ENCODE measurements at regions not wholly inside any gene's neighbourhood (a gene's known extent, or its start where the extent isn't known, plus 50 kb on each side); places are given as distances from the start of the nearest gene placed in this dataset.

GRCh38 chr6:40645043-40645442 is 57.9 kb upstream of the LRFN2 start:
- H3K9me3 Mint-ChIP-seq = no peaks in the 10 kb centered on the region
- H3K36me3 Mint-ChIP-seq = no peaks in the 10 kb centered on the region
- ATAC-seq = no peak
- no peak overlapping the region for H3K27ac Mint-ChIP-seq
- no peak for DNase-seq (ENCODE audit: low spot score in 2 of 2)
- peaks cover 16% of the 10 kb centered on the region for H3K4me1 Mint-ChIP-seq
- H3K4me3 Mint-ChIP-seq = no peak overlapping the region

GRCh38 chr6:40642837-40643236 is 55.7 kb upstream of the LRFN2 start:
- peaks cover 16% of the 10 kb centered on the region for H3K4me1 Mint-ChIP-seq
- DNase-seq (ENCODE audit: low spot score in 2 of 2) (no peak), ATAC-seq (no peak)
- no peak overlapping the region for H3K4me3 Mint-ChIP-seq
- no peaks in the 10 kb centered on the region for H3K36me3 Mint-ChIP-seq
- H3K27ac Mint-ChIP-seq = no peak overlapping the region
- H3K9me3 Mint-ChIP-seq = no peaks in the 10 kb centered on the region

GRCh38 chr6:40642190-40642589 is 55.0 kb upstream of the LRFN2 start:
- no peaks in the 10 kb centered on the region for H3K36me3 Mint-ChIP-seq
- DNase-seq (ENCODE audit: low spot score in 2 of 2) (no peak), ATAC-seq (no peak)
- H3K4me1 Mint-ChIP-seq = peaks cover 16% of the 10 kb centered on the region
- no peak overlapping the region for H3K4me3 Mint-ChIP-seq
- H3K9me3 Mint-ChIP-seq = no peaks in the 10 kb centered on the region
- no peak overlapping the region for H3K27ac Mint-ChIP-seq

GRCh38 chr6:40640599-40641227 is 53.5 kb upstream of the LRFN2 start:
- Mint-ChIP-seq H3K4me3 (peak overlapping the region; percentile 26), H3K27ac (peak overlapping the region; percentile 57), H3K9me3 (no peaks in the 10 kb centered on the region), H3K4me1 (peaks cover 16% of the 10 kb centered on the region), H3K36me3 (no peaks in the 10 kb centered on the region)
- DNase-seq (ENCODE audit: low spot score in 2 of 2) (no peak), ATAC-seq (peak; percentile 45)

Data from stimulated activated effector memory CD8-positive, alpha-beta T cell treated with anti-CD3 and anti-CD28 coated beads, Interleukin-12 subunit alpha, Interleukin-12 subunit beta, amount 100 ng/mL, for 72 hours (primary cell).